Panc1 (cell line): ENCODE measurements at regions not wholly inside any gene's neighbourhood (a gene's known extent, or its start where the extent isn't known, plus 50 kb on each side); places are given as distances from the start of the nearest gene placed in this dataset.

Source experiments
- CTCF ChIP-seq: fragments of 450-650 bp; IDR thresholded peaks from 2 replicates; pipeline ENCODE4 v1.5.1; 2017; ENCODE audit warnings: mild to moderate bottlenecking
- SIN3A ChIP-seq: IDR thresholded peaks from 2 replicates; pipeline ENCODE4 v1.6.1; 2012; ENCODE audit warnings: low read depth, mild to moderate bottlenecking, low read length, moderate library complexity, borderline replicate concordance; ENCODE audit not compliant: insufficient read depth

GRCh38 chr14:98605043-98605442 lies 667.0 kb downstream of the BCL11B start:
- TF ChIP-seq CTCF = no peak
- TF ChIP-seq SIN3A = no peak
